SW480 (cell line): ENCODE measurements at regions not wholly inside any gene's neighbourhood (a gene's known extent, or its start where the extent isn't known, plus 50 kb on each side); places are given as distances from the start of the nearest gene placed in this dataset.

ENCODE experiments used
- DNase-seq: peaks from one replicate; pipeline ENCODE4 v3.0.0-alpha.2; 2016; ENCODE audit warnings: low spot score

DNA sequence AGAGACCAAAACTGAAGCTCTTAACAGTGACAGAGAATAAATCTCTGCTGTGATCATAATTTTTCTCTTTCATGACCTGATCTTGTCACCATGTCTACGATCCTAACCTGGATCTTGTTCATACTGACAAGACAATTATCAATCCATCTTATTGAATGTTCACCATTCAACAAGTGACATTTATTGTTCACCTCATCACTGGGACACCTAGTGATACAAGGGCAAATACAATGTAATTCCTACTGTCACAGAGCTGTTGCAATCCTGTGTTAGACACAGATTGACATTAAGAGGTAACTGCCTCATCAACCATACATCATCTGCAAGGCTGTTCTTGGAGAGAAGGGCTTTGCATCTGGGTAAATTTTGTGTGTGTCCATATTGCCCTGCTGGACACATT, 942.4 kb upstream of the PRR20A start:
- DNase-seq: no peak

DNA sequence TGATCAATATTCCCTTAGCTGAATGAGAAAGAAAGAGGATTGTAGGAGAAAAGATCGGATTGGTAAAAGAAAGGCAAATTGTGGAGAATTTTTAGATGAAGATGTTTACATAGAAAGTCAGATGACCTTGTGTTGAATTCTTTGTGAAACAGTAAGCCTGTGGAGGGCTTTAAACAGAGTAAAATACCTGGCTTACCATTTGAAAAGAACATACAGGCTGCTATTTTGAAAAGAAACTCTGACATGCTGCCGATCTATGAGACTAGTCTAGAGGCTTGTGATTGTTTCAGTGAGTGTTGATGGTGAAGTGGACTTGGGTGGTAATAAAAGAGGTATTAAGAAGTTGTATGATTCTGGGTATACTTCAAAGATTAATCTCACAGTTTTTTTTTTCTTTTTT, 938.9 kb upstream of the PRR20A start:
- no peak for DNase-seq

DNA sequence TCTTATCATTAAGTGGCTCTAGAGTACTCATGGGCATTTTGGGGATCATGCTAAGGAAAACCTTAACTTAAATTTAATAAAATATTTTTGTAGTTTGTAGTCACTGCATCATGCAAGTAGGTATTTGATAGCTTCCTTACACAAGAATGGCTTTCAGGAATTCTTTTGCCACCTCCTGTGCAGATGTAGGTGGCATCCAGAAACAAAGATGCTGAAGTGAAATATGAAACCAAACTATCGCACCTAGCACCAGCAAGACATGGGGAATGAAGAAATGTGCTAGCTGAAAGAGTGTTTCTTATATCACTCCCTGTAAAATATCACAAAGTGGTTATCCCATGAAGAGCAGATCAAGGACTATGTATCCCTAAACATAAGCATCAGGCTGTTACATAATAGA, 924.5 kb upstream of the PRR20A start:
- DNase-seq: no peak

DNA sequence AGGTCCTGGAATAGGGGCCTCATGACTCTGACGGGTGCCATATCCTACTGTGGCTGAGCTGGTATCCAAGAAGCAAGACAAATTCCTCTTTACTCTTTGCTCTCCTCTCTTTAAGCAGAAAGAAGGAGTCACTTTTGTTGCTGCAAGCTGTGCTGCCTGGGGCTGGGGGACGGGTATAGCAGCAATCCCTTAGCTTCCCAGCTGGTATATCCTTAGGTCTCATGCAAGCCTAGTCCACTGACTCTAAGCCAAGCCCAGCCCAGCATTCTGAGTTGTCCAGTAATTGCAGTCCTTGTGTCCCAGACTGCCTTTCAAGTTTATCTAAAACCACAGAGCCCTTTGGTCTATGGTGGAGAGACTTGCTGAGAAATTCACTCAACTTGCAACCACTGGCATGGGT, 893.0 kb upstream of the PRR20A start:
- no peak for DNase-seq

DNA sequence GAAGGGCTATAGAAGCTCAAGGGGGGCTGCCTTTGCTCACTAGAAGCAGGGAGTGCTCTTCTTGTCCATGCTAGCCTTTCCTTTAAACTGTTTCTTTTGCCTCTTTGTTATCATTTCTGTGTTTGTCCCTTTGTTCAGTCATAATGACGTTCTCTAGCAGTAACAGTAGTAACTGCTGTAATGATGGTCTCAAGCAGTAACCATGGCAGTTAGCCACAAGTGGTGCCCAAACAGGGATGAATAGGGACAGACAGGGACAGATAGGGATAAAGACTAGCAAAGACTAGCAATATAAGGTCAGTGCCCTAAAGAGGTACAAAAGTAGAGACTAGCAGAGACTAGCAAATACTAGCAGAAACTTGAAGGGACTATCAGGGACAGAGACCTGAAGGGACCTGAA, 869.0 kb upstream of the PRR20A start:
- no peak for DNase-seq

DNA sequence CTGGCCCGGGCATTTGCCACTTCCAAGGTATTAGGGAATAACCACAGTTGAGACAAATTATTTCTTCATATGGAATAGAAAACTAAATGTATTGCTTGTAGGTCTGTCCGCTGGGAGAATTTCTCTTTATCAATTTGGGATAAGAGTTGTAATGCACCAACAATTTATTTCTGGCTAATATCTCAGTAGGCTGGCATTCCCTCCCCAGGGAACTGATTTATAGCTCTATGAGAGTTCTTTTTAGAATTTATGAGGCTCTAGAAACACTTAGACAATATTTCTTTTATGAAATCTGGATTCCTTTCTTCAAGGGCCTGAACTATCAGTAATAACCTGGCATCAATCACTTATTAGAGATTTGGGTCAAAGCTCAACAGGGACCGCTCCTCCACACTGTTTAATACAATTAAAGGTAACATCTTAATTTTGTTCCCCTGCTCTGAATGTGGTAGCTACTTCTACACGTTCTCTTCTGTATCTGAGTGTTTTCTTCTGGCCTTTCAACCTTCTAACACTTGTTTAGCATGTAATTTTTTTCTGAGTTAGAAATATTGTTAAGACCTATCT, 857.4 kb upstream of the PRR20A start:
- no peak for DNase-seq

DNA sequence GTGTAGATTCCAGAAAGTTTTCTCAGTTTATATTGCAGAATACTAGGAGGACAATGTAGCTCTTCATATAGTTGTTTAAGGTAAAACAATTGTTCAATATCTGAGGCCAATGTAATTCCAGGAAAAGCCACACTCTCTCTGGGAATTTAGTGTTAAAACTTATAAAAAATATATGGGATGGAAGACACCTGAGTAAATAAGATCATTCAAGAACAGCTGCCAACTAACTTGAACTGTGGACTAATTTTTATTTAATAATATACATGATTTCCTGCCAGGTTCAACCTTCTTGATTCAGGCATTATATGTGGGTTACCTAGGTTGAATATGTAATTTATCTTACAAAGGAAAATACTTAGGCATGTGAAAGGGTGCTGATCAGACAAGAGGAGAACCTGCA, 841.1 kb upstream of the PRR20A start:
- no peak for DNase-seq

DNA sequence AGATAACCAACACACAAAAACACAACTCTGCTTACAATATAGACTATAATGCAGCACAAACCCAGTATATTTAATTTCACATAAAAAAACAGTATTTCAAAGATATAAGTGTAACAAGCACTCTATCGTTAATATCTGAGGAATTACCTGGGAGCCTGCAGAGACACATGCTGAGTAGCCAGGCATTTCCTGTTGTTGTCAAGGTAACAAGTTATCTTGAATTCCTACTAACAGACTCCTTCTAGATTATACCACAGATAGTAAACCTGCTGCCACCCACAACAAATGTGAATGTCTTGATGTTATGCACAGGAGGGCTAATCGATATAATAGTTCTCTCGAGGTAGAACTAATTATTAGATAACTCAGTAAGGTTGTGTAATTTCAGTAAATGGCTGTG, 826.0 kb upstream of the PRR20A start:
- DNase-seq: no peak

DNA sequence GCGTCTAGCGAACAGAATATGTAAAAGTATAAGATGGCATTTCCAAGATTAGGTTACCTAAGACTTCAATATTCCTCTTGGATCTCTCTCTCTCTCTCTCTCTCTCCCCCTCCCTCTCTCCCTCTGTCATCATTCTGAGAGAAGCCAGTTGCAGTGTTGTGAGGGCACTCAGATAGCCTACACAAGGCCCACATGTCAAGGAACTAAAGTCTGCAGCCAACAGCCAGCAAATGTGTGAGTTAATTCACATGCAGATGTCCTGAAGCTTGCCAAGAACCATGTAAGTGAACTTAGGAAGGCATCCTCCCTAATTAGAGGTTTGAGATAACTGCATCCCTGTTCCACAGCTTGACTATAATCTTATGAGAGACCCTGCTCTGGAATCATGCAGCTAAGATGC, 822.9 kb upstream of the PRR20A start:
- DNase-seq: no peak

DNA sequence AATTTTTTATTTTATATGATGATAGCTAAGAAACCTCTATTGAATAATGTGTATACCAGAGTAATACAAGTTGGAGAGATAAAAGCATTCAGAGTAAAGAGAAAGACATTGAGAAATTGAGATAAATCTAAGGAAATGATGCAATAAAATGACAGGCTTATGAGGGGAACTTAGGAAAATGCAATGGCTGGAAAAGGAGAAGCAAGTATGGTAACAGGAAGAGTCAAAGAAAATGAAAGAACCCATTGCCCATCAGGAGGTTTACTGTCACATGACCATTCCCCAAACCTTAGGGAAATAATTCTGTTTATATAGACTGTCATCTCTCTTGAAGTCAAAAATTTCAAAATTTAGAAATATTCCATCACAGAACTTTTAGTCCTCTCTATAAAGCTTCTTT, 808.0 kb upstream of the PRR20A start:
- DNase-seq: no peak

DNA sequence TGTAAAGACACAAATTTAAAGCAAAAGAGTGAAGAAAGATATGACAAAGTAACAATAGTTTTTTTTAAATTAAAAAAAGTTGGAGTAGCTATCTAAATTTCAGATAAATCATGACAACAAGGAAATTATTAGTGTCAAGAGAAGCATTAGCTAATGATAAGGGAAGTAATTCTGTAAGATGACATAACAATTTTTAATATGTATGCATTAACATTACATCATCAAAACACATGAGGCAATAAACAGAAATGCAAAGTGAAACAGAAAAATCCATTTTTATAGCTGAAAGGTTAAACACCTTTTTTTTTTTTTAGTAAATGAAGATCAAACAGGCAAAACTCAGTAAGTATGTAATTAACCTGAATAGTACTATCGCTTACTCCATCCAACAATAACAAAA, 804.9 kb upstream of the PRR20A start:
- DNase-seq: no peak

DNA sequence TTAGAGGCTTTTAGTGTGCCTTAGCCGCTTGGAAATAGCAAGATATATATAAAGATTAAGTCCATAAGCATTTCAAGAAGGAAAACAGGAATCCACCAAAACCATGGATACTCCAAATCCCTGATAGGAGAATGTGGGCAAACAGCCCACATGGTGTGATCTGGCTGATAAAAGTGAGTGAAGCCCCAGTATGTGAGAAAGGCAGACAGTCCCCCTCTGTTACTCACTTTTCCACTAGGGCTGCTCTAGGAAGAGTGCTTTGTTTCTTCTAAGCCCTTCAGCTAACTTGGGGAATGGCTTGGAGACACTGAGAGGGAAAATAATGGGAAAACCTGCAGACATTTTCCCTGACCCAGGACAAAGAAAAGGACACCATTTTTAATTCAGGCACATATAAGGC, 802.3 kb upstream of the PRR20A start:
- no peak for DNase-seq

DNA sequence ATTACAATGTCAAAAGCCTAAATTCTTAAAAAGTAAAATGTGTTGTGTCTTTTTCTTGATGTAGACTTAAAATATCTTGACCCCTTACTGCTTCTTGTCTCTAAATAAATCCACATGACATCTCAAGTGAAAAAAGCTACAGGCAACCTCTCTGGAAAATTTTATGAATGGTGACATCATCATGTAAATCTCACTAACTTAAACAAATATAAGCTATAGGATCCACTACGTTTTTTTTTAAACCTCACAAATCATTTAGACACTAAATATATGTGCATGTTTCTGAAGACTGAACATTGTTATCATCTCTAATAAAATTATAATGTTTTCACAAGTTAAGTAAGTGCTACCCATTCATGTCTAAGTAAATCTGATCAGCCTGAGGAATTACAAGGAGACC, 793.7 kb upstream of the PRR20A start:
- DNase-seq: no peak

DNA sequence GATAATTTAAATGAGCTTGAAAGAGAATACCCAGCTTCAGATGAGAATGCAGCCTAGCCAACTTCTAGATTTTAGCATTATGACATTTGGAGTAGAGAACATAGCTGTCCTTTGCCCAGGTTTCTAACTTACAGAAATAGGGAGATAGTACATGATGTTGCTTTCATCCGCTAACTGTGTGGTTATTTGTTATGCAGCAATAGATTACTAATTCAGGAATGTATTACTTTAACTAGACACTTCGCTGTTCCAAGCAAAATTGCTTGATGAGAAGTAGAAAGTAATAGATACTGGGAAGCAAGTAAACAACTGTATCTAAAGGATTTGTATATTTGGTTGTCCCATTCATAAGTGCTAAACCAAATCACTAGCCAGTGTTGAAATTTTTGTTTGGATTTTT, 790.9 kb upstream of the PRR20A start:
- no peak for DNase-seq

DNA sequence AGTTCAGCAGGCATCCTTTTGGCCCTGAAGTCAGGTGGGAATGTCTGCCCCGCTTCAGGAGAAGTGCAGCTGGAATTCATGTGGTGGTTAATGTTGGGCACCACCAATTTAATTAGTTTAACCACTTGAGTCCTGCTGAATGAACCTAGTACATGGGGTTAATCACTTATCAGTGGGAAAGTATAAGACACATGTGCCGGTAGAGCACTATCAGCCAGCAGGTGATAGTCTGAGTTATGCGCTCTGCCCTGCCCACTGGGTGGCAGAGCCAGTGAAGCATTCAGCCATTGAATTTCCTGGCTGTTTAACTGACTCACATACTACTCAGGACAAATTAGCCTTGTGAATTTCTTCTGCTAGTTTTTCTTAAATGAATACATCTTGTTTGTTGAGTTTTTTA, 789.7 kb upstream of the PRR20A start:
- DNase-seq: peak; percentile 20

DNA sequence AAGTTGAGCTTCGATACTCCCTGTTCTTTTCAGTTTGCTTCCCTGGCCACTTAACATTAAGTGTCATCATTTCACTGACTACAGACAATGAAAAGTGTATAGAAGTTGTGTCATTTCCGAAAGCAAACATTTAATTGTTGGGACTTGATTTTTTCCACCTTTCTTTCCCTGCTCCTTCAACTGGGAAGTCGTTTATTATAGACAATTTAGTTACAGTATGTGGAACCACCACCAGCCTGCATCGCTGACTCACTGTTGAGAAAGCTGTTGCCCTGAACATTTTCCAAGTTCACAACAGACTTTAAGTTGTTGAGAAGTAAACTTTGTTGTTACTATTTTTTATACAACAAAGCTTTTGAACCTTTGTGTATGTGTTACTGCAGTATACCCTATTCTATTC, 788.4 kb upstream of the PRR20A start:
- DNase-seq: no peak

DNA sequence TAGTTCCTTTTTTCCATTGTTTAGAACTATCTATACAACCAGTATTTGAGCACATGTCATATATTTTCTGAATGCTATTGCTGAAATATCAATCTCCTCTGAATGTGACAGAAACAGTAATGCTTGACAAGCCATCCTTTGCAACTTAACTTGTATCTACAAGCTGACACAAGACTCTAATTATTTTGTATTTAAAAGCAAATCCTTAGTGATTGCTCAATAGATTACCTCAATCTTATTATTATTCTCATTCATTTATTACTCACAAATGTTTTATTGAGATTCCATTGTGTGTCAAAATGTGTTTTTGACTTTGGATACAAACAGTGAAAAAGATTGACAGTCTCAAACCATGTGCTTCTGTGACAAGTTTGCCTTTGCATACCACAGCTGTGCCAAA, 787.8 kb upstream of the PRR20A start:
- no peak for DNase-seq

DNA sequence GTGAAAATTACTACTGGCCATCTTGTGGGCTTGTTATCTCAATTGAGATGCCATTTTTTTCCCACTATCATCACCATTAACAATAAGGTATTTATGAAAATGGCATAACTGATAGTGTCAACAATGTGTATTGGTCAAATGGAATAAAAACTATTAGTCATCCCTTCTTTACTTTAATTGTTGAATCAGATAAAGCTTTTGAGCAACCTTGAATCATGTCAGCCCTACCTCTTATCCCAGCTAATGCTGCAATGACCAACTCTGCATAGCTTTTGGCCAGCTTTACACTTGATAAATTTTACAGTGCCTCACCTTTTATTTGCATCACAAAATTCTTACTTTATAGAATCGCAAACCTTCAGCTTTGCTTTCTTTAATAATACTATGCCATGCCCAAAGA, 784.0 kb upstream of the PRR20A start:
- no peak for DNase-seq

DNA sequence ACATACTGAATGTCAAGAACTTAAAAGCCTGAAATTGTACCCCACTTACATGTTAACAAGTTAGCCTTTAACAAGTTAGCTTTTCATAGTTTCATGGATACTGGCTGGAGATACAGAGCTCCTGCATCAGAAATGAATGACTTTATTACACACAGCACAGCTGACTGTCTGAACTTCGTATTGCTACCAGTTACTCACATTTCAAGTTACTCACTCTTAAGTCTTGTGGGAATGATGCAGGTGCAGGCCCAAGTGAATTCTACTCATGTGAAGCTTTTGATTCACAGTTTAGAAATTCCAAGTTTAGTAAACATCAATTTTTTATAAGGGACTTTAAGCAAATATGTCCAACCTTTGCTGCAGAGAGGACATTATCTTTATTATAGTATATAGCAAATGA, 762.2 kb upstream of the PRR20A start:
- DNase-seq: no peak

DNA sequence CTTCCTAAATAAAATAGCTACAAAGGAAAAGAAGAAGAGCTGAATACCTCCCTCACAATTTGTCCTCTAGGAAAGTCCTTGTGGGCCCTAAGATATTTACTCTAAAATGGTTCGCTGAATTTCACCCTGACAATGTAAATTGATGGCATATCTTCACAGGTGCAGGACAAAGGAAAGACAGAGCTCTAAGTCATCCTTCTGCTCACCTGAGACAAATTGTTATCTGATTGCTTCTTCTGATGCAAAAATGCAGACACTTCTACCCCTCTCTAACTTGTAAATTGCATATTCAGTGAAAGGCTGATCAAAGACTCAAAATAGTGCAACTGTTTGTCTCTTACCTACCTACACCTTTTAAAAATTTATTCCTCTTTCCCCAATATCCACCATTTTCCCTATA, 747.2 kb upstream of the PRR20A start:
- no peak for DNase-seq

DNA sequence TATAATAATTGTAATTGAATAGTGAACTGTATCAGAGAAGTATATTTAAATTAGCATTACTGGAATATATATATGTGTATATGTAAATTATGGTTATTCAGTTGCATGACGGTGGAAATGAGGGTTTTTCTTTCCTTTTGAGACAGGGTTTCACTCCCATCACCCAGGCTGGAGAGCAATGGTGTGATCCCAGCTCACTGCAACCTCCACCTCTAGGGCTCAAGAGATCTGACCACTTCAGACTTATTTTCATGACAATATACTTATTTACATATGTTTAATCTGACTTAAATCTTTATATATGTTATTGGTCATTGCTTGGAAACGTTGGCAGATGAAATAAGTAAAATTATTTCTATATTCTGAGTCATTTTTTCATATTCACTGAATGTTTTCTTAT, 744.4 kb upstream of the PRR20A start:
- DNase-seq: no peak

DNA sequence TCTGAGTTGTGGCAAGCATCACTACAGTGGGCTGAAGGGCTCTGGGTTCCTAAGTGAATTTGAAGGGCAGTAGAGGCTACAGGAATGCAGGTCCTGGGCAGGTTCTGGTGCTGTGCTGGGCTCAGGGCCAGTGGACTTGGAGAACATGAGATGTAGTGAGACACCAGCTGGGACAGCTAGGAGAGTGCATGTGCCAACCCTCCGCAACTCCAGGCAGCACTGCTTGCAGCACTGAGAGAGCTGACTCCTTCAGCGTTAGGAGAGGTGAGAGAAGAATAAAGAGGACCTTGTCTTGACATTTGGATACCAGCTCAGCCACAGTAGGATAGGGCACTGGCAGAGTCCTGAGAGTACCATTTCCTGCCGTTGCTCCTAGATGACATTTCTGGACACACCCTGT, 739.9 kb upstream of the PRR20A start:
- no peak for DNase-seq

DNA sequence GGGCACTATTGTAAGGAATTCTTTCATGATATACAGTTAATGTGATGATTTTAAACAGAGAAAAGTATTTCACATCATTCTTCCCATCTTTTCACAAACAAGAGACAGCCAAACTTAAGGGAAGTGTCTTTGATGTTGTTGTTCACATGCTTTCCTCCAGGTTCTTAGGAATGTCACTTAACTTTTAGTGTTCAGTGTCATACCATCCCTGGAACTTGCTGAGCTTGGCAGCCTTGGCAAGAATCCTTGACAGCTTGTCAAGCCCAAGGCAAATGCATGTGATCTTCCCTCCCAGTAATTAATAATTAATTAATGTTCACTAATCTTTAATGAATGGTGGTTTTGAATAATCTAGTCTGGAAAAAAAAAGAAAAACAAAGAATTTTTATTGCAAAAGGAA, 727.9 kb upstream of the PRR20A start:
- no peak for DNase-seq

DNA sequence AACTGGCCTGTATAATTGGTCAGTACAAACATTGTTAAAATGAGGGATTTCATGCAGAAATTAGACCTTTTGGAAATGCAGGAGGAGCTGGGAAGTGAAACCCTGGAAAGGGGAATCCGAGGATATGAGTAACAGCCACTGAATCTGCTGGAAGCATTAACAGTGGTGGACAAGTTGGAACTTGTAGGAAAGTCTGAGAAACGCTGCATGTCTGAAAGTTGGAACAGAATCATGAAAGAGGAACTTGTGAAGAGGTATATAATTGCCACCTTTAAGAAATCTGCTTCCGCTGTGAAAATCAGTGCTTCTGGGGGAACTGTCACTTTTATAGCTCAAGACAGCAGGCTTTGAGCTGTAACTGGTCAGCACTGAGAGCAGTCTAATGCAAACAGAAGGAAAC, 716.5 kb upstream of the PRR20A start:
- DNase-seq: no peak

DNA sequence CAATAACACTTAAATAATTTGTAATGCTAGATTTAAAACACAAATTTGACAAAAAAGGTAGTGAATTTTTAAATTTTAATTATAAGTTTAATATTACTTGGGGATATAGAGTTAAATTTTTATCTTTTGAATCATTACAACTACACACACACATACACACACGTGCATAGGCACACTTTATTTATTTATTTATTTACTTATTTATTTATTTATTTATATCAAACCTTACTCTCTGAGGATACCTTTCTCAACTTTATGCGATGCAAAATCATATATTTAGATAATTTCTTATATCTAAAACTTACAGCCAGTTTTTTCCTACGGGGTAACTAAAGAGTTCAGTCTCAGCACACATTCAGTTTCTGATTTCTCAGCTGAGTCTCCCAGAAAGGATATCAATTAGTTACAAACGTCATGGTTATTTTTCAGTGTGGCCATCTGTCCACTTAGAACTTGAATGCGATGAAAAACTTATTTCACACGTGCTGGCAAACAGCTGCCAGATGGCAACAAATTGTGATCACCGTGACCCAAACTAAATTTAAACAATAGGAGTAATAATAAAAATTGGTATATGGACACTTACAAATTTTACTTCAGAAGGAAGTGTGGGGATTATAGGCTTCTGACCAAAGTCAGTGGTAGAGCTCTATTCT, 683.1 kb upstream of the PRR20A start:
- no peak for DNase-seq
